ENCODE measurements at regions not wholly inside any gene's neighbourhood (a gene's known extent, or its start where the extent isn't known, plus 50 kb on each side); places are given as distances from the start of the nearest gene placed in this dataset.

DNA sequence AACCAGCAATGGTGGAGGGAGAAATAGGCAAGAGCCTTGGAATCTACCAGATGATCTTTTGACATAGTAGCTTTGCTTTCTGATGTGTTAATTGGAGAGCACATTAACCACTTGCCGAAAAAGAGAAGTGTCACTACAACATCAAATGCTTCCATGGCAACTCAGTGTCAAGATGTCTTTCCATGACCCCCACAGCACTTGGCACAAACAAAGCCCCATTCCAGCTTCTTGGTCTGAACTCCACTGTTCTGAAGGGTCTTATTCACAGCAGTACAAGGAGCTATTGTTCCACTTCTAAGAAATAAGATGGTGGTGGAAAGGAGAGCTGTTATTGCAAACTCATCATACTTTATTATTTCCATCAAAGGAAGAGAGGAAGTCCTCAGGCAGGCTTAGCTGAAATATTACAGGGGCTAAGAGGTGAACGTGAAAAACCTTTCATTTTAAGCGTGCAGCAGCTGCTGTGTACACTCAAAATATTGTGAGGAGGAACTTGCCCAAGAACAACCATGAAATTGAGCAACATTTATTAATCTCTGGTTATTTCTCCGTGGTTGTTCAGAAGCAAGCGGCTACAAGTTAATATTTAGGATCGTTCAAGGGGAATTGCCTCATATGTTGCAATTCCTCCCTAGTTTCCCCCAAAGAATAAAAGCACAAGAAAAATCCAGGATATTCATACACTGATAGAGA lies 354.8 kb upstream of the CELF2 start:
- TF ChIP-seq, protein P1, sequence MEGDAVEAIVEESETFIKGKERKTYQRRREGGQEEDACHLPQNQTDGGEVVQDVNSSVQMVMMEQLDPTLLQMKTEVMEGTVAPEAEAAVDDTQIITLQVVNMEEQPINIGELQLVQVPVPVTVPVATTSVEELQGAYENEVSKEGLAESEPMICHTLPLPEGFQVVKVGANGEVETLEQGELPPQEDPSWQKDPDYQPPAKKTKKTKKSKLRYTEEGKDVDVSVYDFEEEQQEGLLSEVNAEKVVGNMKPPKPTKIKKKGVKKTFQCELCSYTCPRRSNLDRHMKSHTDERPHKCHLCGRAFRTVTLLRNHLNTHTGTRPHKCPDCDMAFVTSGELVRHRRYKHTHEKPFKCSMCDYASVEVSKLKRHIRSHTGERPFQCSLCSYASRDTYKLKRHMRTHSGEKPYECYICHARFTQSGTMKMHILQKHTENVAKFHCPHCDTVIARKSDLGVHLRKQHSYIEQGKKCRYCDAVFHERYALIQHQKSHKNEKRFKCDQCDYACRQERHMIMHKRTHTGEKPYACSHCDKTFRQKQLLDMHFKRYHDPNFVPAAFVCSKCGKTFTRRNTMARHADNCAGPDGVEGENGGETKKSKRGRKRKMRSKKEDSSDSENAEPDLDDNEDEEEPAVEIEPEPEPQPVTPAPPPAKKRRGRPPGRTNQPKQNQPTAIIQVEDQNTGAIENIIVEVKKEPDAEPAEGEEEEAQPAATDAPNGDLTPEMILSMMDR (IDR thresholded peaks at IDR 0.05) = no peak
- no peak for TF ChIP-seq POLR2A (IDR thresholded peaks at IDR 0.05)
